ENCODE measurements at regions not wholly inside any gene's neighbourhood (a gene's known extent, or its start where the extent isn't known, plus 50 kb on each side); places are given as distances from the start of the nearest gene placed in this dataset.

- TF ChIP-seq EZH2 (IDR thresholded peaks at IDR 0.05; ENCODE audit: insufficient read depth, low read length), result no peak
- no peak for TF ChIP-seq CTCF (IDR thresholded peaks at IDR 0.05; ENCODE audit: insufficient read depth, low read depth, low read length)
These were observed 145.7 kb upstream of the TIAM1 start for GRCh38 chr21:31489726-31490125.

All from astrocyte (in vitro differentiated cells and primary cell).